ENCODE measurements at regions not wholly inside any gene's neighbourhood (a gene's known extent, or its start where the extent isn't known, plus 50 kb on each side); places are given as distances from the start of the nearest gene placed in this dataset.

GRCh38 chr7:110262251-110262650 lies 828.7 kb upstream of the LRRN3 start:
- no peak overlapping the region for H3K4me3 ChIP-seq
- H3K27ac ChIP-seq: no peak overlapping the region
- WGBS, 3 donors: 87 to 94% (median 91%) methylated on average over 2 of the region's 2 CpGs
- intact Hi-C loops (cut with DNase I): no loop called here
- no peaks in the 10 kb centered on the region for H3K36me3 ChIP-seq (ENCODE audit: insufficient read depth in 1 of 2, low read depth in 1 of 2)
- no peaks in the 10 kb centered on the region for H3K9me3 ChIP-seq
- TF ChIP-seq, protein P1, sequence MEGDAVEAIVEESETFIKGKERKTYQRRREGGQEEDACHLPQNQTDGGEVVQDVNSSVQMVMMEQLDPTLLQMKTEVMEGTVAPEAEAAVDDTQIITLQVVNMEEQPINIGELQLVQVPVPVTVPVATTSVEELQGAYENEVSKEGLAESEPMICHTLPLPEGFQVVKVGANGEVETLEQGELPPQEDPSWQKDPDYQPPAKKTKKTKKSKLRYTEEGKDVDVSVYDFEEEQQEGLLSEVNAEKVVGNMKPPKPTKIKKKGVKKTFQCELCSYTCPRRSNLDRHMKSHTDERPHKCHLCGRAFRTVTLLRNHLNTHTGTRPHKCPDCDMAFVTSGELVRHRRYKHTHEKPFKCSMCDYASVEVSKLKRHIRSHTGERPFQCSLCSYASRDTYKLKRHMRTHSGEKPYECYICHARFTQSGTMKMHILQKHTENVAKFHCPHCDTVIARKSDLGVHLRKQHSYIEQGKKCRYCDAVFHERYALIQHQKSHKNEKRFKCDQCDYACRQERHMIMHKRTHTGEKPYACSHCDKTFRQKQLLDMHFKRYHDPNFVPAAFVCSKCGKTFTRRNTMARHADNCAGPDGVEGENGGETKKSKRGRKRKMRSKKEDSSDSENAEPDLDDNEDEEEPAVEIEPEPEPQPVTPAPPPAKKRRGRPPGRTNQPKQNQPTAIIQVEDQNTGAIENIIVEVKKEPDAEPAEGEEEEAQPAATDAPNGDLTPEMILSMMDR (IDR thresholded peaks at IDR 0.05): no peak
- ATAC-seq (no peak), DNase-seq (no peak)
- H3K4me1 ChIP-seq: no peaks in the 10 kb centered on the region
- H3K27me3 ChIP-seq (ENCODE audit: insufficient read depth in 3 of 3, low read length in 2 of 3): no peaks in the 10 kb centered on the region

GRCh38 chr7:110264288-110264687 lies 826.6 kb upstream of the LRRN3 start:
- no peaks in the 10 kb centered on the region for H3K4me1 ChIP-seq
- no peaks in the 10 kb centered on the region for H3K36me3 ChIP-seq (ENCODE audit: insufficient read depth in 1 of 2, low read depth in 1 of 2)
- no peak overlapping the region for H3K27ac ChIP-seq
- WGBS, 3 donors: 82 to 90% (median 88%) methylated on average over 5 of the region's 5 CpGs
- no peak overlapping the region for H3K4me3 ChIP-seq
- H3K9me3 ChIP-seq: no peaks in the 10 kb centered on the region
- H3K27me3 ChIP-seq (ENCODE audit: insufficient read depth in 3 of 3, low read length in 2 of 3): no peaks in the 10 kb centered on the region
- intact Hi-C loops (cut with DNase I): no loop called here
- ATAC-seq (no peak), DNase-seq (no peak)
- TF ChIP-seq, protein P1 (IDR thresholded peaks at IDR 0.05): no peak

GRCh38 chr7:110281362-110281761 lies 809.6 kb upstream of the LRRN3 start:
- 73 to 82% (median 81%) methylated on average over 4 of the region's 4 CpGs for WGBS, 3 donors
- DNase-seq (no peak), ATAC-seq (no peak)
- H3K9me3 ChIP-seq: no peaks in the 10 kb centered on the region
- H3K27me3 ChIP-seq (ENCODE audit: insufficient read depth in 3 of 3, low read length in 2 of 3): no peaks in the 10 kb centered on the region
- H3K27ac ChIP-seq: no peak overlapping the region
- no peaks in the 10 kb centered on the region for H3K36me3 ChIP-seq (ENCODE audit: insufficient read depth in 1 of 2, low read depth in 1 of 2)
- no peaks in the 10 kb centered on the region for H3K4me1 ChIP-seq
- TF ChIP-seq, protein P1 (IDR thresholded peaks at IDR 0.05): no peak
- no peak overlapping the region for H3K4me3 ChIP-seq
- intact Hi-C loops (cut with DNase I): no loop called here

DNA sequence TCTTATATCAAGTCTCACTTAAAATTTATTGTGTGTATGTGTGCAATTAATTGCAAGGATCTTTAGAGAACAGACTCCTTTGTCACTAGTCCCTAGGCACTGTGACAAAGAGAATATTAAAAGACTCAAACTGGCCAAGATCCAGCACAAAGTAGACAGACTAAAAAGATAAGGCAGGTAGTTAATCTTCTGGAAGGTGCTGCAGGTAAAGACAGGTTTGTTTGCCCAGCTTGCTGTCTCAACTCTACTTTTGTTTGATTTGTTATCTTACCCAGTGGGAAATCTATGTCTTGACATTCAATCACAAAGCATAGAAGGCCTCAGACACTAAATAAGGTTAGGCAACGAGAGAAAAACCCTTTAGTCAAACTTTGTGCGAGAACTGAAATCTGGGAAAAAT lies 807.9 kb upstream of the LRRN3 start:
- ATAC-seq (no peak), DNase-seq (no peak)
- intact Hi-C loops (cut with DNase I): no loop called here
- H3K36me3 ChIP-seq (ENCODE audit: insufficient read depth in 1 of 2, low read depth in 1 of 2): no peaks in the 10 kb centered on the region
- TF ChIP-seq, protein P1 (IDR thresholded peaks at IDR 0.05): no peak
- no peak overlapping the region for H3K4me3 ChIP-seq
- no peaks in the 10 kb centered on the region for H3K9me3 ChIP-seq
- H3K4me1 ChIP-seq: no peaks in the 10 kb centered on the region
- no peak overlapping the region for H3K27ac ChIP-seq
- H3K27me3 ChIP-seq (ENCODE audit: insufficient read depth in 3 of 3, low read length in 2 of 3): no peaks in the 10 kb centered on the region
- 67 to 81% (median 73%) methylated on average over 2 of the region's 2 CpGs for WGBS, 3 donors

GRCh38 chr7:110291430-110291829 lies 799.5 kb upstream of the LRRN3 start:
- ATAC-seq (no peak), DNase-seq (no peak)
- Histone ChIP-seq H3K27ac (no peak overlapping the region), H3K4me1 (no peaks in the 10 kb centered on the region), H3K4me3 (no peak overlapping the region), H3K36me3 (ENCODE audit: insufficient read depth in 1 of 2, low read depth in 1 of 2) (no peaks in the 10 kb centered on the region), H3K9me3 (no peaks in the 10 kb centered on the region), H3K27me3 (ENCODE audit: insufficient read depth in 3 of 3, low read length in 2 of 3) (no peaks in the 10 kb centered on the region)
- 87 to 94% (median 91%) methylated on average over 2 of the region's 2 CpGs for WGBS, 3 donors
- intact Hi-C loops (cut with DNase I): no loop called here
- TF ChIP-seq, protein P1 (IDR thresholded peaks at IDR 0.05): no peak
